ENCODE measurements at regions not wholly inside any gene's neighbourhood (a gene's known extent, or its start where the extent isn't known, plus 50 kb on each side); places are given as distances from the start of the nearest gene placed in this dataset.

- no peak for DNase-seq (ENCODE audit: low read depth)
These were observed 258.4 kb downstream of the BCL11A start for GRCh38 chr2:60294901-60295635.

GRCh38 chr2:60292242-60292641, 261.2 kb downstream of the BCL11A start:
- DNase-seq (ENCODE audit: low read depth), result no peak

GRCh38 chr2:60290509-60290908, 262.9 kb downstream of the BCL11A start:
- DNase-seq (ENCODE audit: low read depth), result no peak

GRCh38 chr2:60285626-60286316, 267.7 kb downstream of the BCL11A start:
- no peak for DNase-seq (ENCODE audit: low read depth)

- DNase-seq (ENCODE audit: low read depth), result no peak
These were observed 269.8 kb downstream of the BCL11A start for GRCh38 chr2:60283626-60284025.

GRCh38 chr2:60282886-60283285, 270.6 kb downstream of the BCL11A start:
- no peak for DNase-seq (ENCODE audit: low read depth)

- no peak for DNase-seq (ENCODE audit: low read depth)
These were observed 271.7 kb downstream of the BCL11A start for GRCh38 chr2:60281730-60282129.

GRCh38 chr2:60280238-60280637, 273.2 kb downstream of the BCL11A start:
- no peak for DNase-seq (ENCODE audit: low read depth)

- DNase-seq (ENCODE audit: low read depth), result no peak
These were observed 274.5 kb downstream of the BCL11A start for GRCh38 chr2:60278906-60279305.

- no peak for DNase-seq (ENCODE audit: low read depth)
These were observed 277.5 kb downstream of the BCL11A start for GRCh38 chr2:60275958-60276357.

- DNase-seq (ENCODE audit: low read depth), result no peak
These were observed 279.6 kb downstream of the BCL11A start for GRCh38 chr2:60273836-60274235.

- DNase-seq (ENCODE audit: low read depth), result no peak
These were observed 281.7 kb downstream of the BCL11A start for GRCh38 chr2:60271713-60272112.

GRCh38 chr2:60271131-60271530, 282.3 kb downstream of the BCL11A start:
- no peak for DNase-seq (ENCODE audit: low read depth)

- DNase-seq (ENCODE audit: low read depth), result no peak
These were observed 284.8 kb downstream of the BCL11A start for GRCh38 chr2:60268661-60269060.

GRCh38 chr2:60268032-60268431, 285.4 kb downstream of the BCL11A start:
- DNase-seq (ENCODE audit: low read depth), result no peak

- DNase-seq (ENCODE audit: low read depth), result no peak
These were observed 286.3 kb downstream of the BCL11A start for GRCh38 chr2:60267122-60267521.

GRCh38 chr2:60262178-60262577, 291.3 kb downstream of the BCL11A start:
- DNase-seq (ENCODE audit: low read depth), result no peak

GRCh38 chr2:60260639-60261296, 292.7 kb downstream of the BCL11A start:
- DNase-seq (ENCODE audit: low read depth), result peak; percentile 13

- no peak for DNase-seq (ENCODE audit: low read depth)
These were observed 293.7 kb downstream of the BCL11A start for GRCh38 chr2:60259781-60260180.

- DNase-seq (ENCODE audit: low read depth), result no peak
These were observed 300.8 kb downstream of the BCL11A start for GRCh38 chr2:60252581-60253150.

GRCh38 chr2:60251247-60251646, 302.2 kb downstream of the BCL11A start:
- no peak for DNase-seq (ENCODE audit: low read depth)

GRCh38 chr2:60249879-60250278, 303.6 kb downstream of the BCL11A start:
- DNase-seq (ENCODE audit: low read depth), result no peak

- no peak for DNase-seq (ENCODE audit: low read depth)
These were observed 306.0 kb downstream of the BCL11A start for GRCh38 chr2:60247471-60247870.
